GM23338 (cell line): ENCODE measurements at regions not wholly inside any gene's neighbourhood (a gene's known extent, or its start where the extent isn't known, plus 50 kb on each side); places are given as distances from the start of the nearest gene placed in this dataset.

Experiments used
- ATAC-seq: fragments of 200-7000 bp; cut with Tn5 transposase; 3 replicates; pipeline ENCODE4 v1.9.1; 2020
- DNase-seq: peaks from one replicate; pipeline ENCODE4 v3.0.0-alpha.2; 2015; ENCODE audit warnings: low spot score
- H2AFZ ChIP-seq: fragments of 200-600 bp; sonication (generic); 2 replicates; pipeline ENCODE4 v1.8.0; 2016; ENCODE audit warnings: antibody characterized with exemption, mild to moderate bottlenecking, moderate library complexity
- H3F3A ChIP-seq: fragments of 200-600 bp; sonication (generic); replicated peaks from 2 replicates; pipeline ENCODE4 v1.8.0; 2017; ENCODE audit warnings: antibody characterized with exemption, mixed run types, low read depth
- H3K27ac ChIP-seq: fragments of 200-600 bp; sonication (generic); 2 replicates; pipeline ENCODE4 v1.6.1; 2016; ENCODE audit warnings: low read depth
- H3K27me3 ChIP-seq: fragments of 200-600 bp; sonication (generic); 2 replicates; pipeline ENCODE4 v1.8.0; 2016; ENCODE audit warnings: mild to moderate bottlenecking, mixed run types, moderate library complexity; ENCODE audit not compliant: insufficient read depth
- H3K36me3 ChIP-seq: fragments of 200-600 bp; sonication (generic); 2 replicates; pipeline ENCODE4 v1.8.0; 2016; ENCODE audit warnings: mild to moderate bottlenecking; ENCODE audit not compliant: insufficient read depth
- H3K4me1 ChIP-seq: fragments of 200-600 bp; sonication (generic); 2 replicates; pipeline ENCODE4 v1.8.0; 2016; ENCODE audit warnings: mild to moderate bottlenecking, moderate library complexity; ENCODE audit not compliant: insufficient read depth
- H3K4me2 ChIP-seq: fragments of 200-600 bp; sonication (generic); 2 replicates; pipeline ENCODE4 v1.7.1; 2017; ENCODE audit warnings: mixed run types
- H3K4me3 ChIP-seq: fragments of 200-600 bp; sonication (generic); 2 replicates; pipeline ENCODE4 v1.6.1; 2016; ENCODE audit warnings: mixed run types
- H3K79me2 ChIP-seq: fragments of 200-600 bp; sonication (generic); replicated peaks from 2 replicates; pipeline ENCODE4 v1.8.0; 2017; ENCODE audit warnings: mild to moderate bottlenecking; ENCODE audit not compliant: insufficient read depth
- H3K9me2 ChIP-seq: fragments of 200-600 bp; sonication (generic); 2 replicates; pipeline ENCODE4 v1.8.0; 2017; ENCODE audit not compliant: insufficient read depth
- H4K20me1 ChIP-seq: fragments of 200-600 bp; sonication (generic); replicated peaks from 2 replicates; pipeline ENCODE4 v1.8.0; 2017; ENCODE audit warnings: mild to moderate bottlenecking; ENCODE audit not compliant: insufficient read depth
- H3K27ac Mint-ChIP-seq: 2 replicates; pipeline ENCODE4 v1.8.0; 2020; ENCODE audit warnings: inconsistent platforms, mild to moderate bottlenecking, moderate library complexity, mixed read lengths
- H3K27me3 Mint-ChIP-seq: 3 replicates; pipeline ENCODE4 v1.8.0; 2022; ENCODE audit warnings: low read depth, mild to moderate bottlenecking, moderate library complexity, mixed read lengths, inconsistent platforms; ENCODE audit not compliant: insufficient read depth, poor library complexity
- H3K36me3 Mint-ChIP-seq: 3 replicates; pipeline ENCODE4 v1.8.0; 2021; ENCODE audit warnings: low read depth, mild to moderate bottlenecking, inconsistent platforms, moderate library complexity, mixed read lengths
- H3K4me1 Mint-ChIP-seq: 3 replicates; pipeline ENCODE4 v1.8.0; 2020; ENCODE audit warnings: mild to moderate bottlenecking, inconsistent platforms, mixed read lengths
- H3K4me3 Mint-ChIP-seq: 3 replicates; pipeline ENCODE4 v1.8.0; 2021; ENCODE audit warnings: moderate library complexity, mild to moderate bottlenecking, inconsistent platforms, mixed read lengths
- H3K9me3 Mint-ChIP-seq: 3 replicates; pipeline ENCODE4 v1.8.0; 2020; ENCODE audit warnings: moderate library complexity, mild to moderate bottlenecking, inconsistent platforms, mixed read lengths
- CREB1 ChIP-seq: fragments of 250-450 bp; sonication (Bioruptor Pico); IDR thresholded peaks from 2 replicates; pipeline ENCODE4 v1.5.0; 2020; ENCODE audit warnings: low read depth, mild to moderate bottlenecking, moderate library complexity
- EZH2 ChIP-seq: fragments of 200-600 bp; sonication (generic); IDR thresholded peaks from one replicate; pipeline ENCODE4 v1.8.0; 2017; ENCODE audit warnings: antibody characterized with exemption, mild to moderate bottlenecking, low read depth; ENCODE audit not compliant: unreplicated experiment
- EZH2phosphoT487 ChIP-seq: fragments of 200-600 bp; sonication (generic); IDR thresholded peaks from one replicate; pipeline ENCODE4 v1.8.1; 2018; ENCODE audit warnings: antibody characterized with exemption; ENCODE audit not compliant: unreplicated experiment
- JUNB ChIP-seq: IDR thresholded peaks from one replicate; pipeline ENCODE4 v1.6.1; 2016; ENCODE audit warnings: antibody characterized with exemption; ENCODE audit not compliant: unreplicated experiment
- NANOG ChIP-seq: IDR thresholded peaks from 2 replicates; pipeline ENCODE4 v1.6.1; 2016; ENCODE audit warnings: antibody characterized with exemption, borderline replicate concordance
- POLR2AphosphoS5 ChIP-seq: IDR thresholded peaks from 2 replicates; pipeline ENCODE4 v1.6.1; 2016; ENCODE audit warnings: antibody characterized with exemption, low read depth
- STAT1 ChIP-seq: IDR thresholded peaks from one replicate; pipeline ENCODE4 v1.6.1; 2016; ENCODE audit warnings: antibody characterized with exemption; ENCODE audit not compliant: unreplicated experiment
- ZNF114 ChIP-seq: fragments of 250-450 bp; sonication (Bioruptor Pico); IDR thresholded peaks from 2 replicates; pipeline ENCODE4 v1.5.0; 2020; ENCODE audit warnings: mild to moderate bottlenecking, moderate library complexity
- ZNF331 ChIP-seq: fragments of 250-450 bp; sonication (Bioruptor Pico); IDR thresholded peaks from 2 replicates; pipeline ENCODE4 v1.5.0; 2020; ENCODE audit warnings: low read depth, mild to moderate bottlenecking, moderate library complexity
- TF ChIP-seq, protein P1 (sequence below), 2 experiments: fragments of 200-600 bp in 1 of 2; sonication (generic) in 1 of 2; conservative IDR thresholded peaks; 2 replicates each; pipeline versions ENCODE4 v1.5.1 to v1.6.1; 2016 to 2017; ENCODE audit warnings: antibody characterized with exemption in 2 of 2, low read depth in 2 of 2, mild to moderate bottlenecking in 2 of 2, moderate library complexity in 1 of 2
- TF ChIP-seq, protein P2 (sequence below): IDR thresholded peaks from 2 replicates; pipeline ENCODE4 v1.6.1; 2016; ENCODE audit warnings: antibody characterized with exemption
- TF ChIP-seq, protein P3 (sequence below): fragments of 250-450 bp; sonication (Bioruptor Pico); IDR thresholded peaks from 2 replicates; pipeline ENCODE4 v1.5.0; 2020; ENCODE audit warnings: mild to moderate bottlenecking, moderate library complexity

DNA sequence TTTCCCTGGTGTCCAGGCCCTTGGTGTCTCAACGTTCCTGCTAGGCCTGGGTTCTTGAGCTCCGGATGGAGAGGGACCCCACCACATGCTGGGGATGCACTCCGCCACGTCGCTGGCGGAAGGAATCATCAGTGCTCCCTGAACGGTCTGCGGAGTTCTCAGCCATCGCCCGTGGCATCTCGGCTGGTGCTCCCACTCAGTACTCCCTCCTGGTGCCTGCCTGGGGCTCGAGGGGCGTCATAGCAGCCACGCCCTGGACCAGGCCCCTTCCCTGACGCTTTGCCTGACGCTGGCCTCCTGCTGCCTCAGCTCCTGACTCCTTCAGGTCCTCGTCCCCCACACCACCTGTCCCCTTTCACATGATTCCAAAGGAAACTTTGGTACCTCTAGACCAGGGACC, 95.9 kb upstream of the CIBAR2 start (continued):
- TF ChIP-seq ZNF331 (CRISPR knock-in tag): no peak

- Histone ChIP-seq H3K27me3 (no peaks in the 10 kb centered on the region), H3K79me2 (peaks cover 34% of the 10 kb centered on the region), H4K20me1 (peaks cover 3% of the 10 kb centered on the region; the same call in 1 of the 2 replicates), H3K4me1 (peaks cover 14% of the 10 kb centered on the region; the same call in 1 of the 2 replicates), H3K36me3 (no peaks in the 10 kb centered on the region), H2AFZ (no peak overlapping the region), H3K27ac (no peak overlapping the region), H3K9me2 (no peaks in the 10 kb centered on the region), H3F3A (no peaks in the 10 kb centered on the region), H3K4me3 (no peak overlapping the region), H3K4me2 (no peak overlapping the region)
- H3K27me3 Mint-ChIP-seq: peaks cover 3% of the 10 kb centered on the region
- ATAC-seq (no peak), DNase-seq (no peak)
- H3K36me3 Mint-ChIP-seq: no peaks in the 10 kb centered on the region; the same call in 2 of the 3 replicates
- no peaks in the 10 kb centered on the region for H3K9me3 Mint-ChIP-seq
- peaks cover 33% of the 10 kb centered on the region for H3K4me1 Mint-ChIP-seq
- H3K27ac Mint-ChIP-seq: peak overlapping the region; percentile 23; the same call in 1 of the 2 replicates
- no peak overlapping the region for H3K4me3 Mint-ChIP-seq
- TF ChIP-seq, protein P1, sequence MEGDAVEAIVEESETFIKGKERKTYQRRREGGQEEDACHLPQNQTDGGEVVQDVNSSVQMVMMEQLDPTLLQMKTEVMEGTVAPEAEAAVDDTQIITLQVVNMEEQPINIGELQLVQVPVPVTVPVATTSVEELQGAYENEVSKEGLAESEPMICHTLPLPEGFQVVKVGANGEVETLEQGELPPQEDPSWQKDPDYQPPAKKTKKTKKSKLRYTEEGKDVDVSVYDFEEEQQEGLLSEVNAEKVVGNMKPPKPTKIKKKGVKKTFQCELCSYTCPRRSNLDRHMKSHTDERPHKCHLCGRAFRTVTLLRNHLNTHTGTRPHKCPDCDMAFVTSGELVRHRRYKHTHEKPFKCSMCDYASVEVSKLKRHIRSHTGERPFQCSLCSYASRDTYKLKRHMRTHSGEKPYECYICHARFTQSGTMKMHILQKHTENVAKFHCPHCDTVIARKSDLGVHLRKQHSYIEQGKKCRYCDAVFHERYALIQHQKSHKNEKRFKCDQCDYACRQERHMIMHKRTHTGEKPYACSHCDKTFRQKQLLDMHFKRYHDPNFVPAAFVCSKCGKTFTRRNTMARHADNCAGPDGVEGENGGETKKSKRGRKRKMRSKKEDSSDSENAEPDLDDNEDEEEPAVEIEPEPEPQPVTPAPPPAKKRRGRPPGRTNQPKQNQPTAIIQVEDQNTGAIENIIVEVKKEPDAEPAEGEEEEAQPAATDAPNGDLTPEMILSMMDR (conservative IDR thresholded peaks at IDR 0.05; ENCODE audit: low read depth in 2 of 2): no peak
- no peak for TF ChIP-seq JUNB
- TF ChIP-seq CREB1 (CRISPR knock-in tag): no peak
- TF ChIP-seq STAT1: no peak
- TF ChIP-seq, protein P2, sequence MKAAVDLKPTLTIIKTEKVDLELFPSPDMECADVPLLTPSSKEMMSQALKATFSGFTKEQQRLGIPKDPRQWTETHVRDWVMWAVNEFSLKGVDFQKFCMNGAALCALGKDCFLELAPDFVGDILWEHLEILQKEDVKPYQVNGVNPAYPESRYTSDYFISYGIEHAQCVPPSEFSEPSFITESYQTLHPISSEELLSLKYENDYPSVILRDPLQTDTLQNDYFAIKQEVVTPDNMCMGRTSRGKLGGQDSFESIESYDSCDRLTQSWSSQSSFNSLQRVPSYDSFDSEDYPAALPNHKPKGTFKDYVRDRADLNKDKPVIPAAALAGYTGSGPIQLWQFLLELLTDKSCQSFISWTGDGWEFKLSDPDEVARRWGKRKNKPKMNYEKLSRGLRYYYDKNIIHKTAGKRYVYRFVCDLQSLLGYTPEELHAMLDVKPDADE: no peak
- no peak for TF ChIP-seq ZNF114 (CRISPR knock-in tag)
- TF ChIP-seq ZNF331 (CRISPR knock-in tag): no peak
- no peak for TF ChIP-seq EZH2
- TF ChIP-seq NANOG: no peak
- TF ChIP-seq EZH2phosphoT487: no peak
- TF ChIP-seq, protein P3, sequence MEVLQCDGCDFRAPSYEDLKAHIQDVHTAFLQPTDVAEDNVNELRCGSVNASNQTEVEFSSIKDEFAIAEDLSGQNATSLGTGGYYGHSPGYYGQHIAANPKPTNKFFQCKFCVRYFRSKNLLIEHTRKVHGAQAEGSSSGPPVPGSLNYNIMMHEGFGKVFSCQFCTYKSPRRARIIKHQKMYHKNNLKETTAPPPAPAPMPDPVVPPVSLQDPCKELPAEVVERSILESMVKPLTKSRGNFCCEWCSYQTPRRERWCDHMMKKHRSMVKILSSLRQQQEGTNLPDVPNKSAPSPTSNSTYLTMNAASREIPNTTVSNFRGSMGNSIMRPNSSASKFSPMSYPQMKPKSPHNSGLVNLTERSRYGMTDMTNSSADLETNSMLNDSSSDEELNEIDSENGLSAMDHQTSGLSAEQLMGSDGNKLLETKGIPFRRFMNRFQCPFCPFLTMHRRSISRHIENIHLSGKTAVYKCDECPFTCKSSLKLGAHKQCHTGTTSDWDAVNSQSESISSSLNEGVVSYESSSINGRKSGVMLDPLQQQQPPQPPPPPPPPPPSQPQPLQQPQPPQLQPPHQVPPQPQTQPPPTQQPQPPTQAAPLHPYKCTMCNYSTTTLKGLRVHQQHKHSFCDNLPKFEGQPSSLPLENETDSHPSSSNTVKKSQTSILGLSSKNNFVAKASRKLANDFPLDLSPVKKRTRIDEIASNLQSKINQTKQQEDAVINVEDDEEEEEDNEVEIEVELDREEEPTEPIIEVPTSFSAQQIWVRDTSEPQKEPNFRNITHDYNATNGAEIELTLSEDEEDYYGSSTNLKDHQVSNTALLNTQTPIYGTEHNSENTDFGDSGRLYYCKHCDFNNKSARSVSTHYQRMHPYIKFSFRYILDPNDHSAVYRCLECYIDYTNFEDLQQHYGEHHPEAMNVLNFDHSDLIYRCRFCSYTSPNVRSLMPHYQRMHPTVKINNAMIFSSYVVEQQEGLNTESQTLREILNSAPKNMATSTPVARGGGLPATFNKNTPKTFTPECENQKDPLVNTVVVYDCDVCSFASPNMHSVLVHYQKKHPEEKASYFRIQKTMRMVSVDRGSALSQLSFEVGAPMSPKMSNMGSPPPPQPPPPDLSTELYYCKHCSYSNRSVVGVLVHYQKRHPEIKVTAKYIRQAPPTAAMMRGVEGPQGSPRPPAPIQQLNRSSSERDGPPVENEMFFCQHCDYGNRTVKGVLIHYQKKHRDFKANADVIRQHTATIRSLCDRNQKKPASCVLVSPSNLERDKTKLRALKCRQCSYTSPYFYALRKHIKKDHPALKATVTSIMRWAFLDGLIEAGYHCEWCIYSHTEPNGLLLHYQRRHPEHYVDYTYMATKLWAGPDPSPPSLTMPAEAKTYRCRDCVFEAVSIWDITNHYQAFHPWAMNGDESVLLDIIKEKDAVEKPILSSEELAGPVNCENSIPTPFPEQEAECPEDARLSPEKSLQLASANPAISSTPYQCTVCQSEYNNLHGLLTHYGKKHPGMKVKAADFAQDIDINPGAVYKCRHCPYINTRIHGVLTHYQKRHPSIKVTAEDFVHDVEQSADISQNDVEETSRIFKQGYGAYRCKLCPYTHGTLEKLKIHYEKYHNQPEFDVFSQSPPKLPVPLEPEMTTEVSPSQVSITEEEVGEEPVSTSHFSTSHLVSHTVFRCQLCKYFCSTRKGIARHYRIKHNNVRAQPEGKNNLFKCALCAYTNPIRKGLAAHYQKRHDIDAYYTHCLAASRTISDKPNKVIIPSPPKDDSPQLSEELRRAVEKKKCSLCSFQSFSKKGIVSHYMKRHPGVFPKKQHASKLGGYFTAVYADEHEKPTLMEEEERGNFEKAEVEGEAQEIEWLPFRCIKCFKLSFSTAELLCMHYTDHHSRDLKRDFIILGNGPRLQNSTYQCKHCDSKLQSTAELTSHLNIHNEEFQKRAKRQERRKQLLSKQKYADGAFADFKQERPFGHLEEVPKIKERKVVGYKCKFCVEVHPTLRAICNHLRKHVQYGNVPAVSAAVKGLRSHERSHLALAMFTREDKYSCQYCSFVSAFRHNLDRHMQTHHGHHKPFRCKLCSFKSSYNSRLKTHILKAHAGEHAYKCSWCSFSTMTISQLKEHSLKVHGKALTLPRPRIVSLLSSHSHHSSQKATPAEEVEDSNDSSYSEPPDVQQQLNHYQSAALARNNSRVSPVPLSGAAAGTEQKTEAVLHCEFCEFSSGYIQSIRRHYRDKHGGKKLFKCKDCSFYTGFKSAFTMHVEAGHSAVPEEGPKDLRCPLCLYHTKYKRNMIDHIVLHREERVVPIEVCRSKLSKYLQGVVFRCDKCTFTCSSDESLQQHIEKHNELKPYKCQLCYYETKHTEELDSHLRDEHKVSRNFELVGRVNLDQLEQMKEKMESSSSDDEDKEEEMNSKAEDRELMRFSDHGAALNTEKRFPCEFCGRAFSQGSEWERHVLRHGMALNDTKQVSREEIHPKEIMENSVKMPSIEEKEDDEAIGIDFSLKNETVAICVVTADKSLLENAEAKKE: no peak
- no peak for TF ChIP-seq POLR2AphosphoS5
Measured at GRCh38 chr16:85208643-85209520, 96.6 kb upstream of the CIBAR2 start.
